ENCODE measurements at regions not wholly inside any gene's neighbourhood (a gene's known extent, or its start where the extent isn't known, plus 50 kb on each side); places are given as distances from the start of the nearest gene placed in this dataset.

- TF ChIP-seq CTCF (IDR thresholded peaks at IDR 0.05; ENCODE audit: control insufficient read depth, extremely low read depth, insufficient read depth), result no peak
- no peak for DNase-seq (ENCODE audit: low read depth)
- no peak overlapping the region for H3K4me3 ChIP-seq (ENCODE audit: low read depth, low read length)
These were observed 457.8 kb upstream of the ZNF385D start for GRCh38 chr3:22208844-22209243.

GRCh38 chr3:22209578-22209977 is 458.6 kb upstream of the ZNF385D start:
- DNase-seq (ENCODE audit: low read depth), result no peak
- TF ChIP-seq CTCF (IDR thresholded peaks at IDR 0.05; ENCODE audit: control insufficient read depth, extremely low read depth, insufficient read depth), result no peak
- H3K4me3 ChIP-seq (ENCODE audit: low read depth, low read length), result no peak overlapping the region

- no peak for TF ChIP-seq CTCF (IDR thresholded peaks at IDR 0.05; ENCODE audit: control insufficient read depth, extremely low read depth, insufficient read depth)
- no peak overlapping the region for H3K4me3 ChIP-seq (ENCODE audit: low read depth, low read length)
- DNase-seq (ENCODE audit: low read depth), result no peak
These were observed 459.7 kb upstream of the ZNF385D start for GRCh38 chr3:22210693-22211092.

GRCh38 chr3:22216601-22217000 is 465.6 kb upstream of the ZNF385D start:
- no peak overlapping the region for H3K4me3 ChIP-seq (ENCODE audit: low read depth, low read length)
- TF ChIP-seq CTCF (IDR thresholded peaks at IDR 0.05; ENCODE audit: control insufficient read depth, extremely low read depth, insufficient read depth), result no peak

GRCh38 chr3:22225161-22225560 is 474.2 kb upstream of the ZNF385D start:
- DNase-seq (ENCODE audit: low read depth), result no peak
- TF ChIP-seq CTCF (IDR thresholded peaks at IDR 0.05; ENCODE audit: control insufficient read depth, extremely low read depth, insufficient read depth), result no peak
- no peak overlapping the region for H3K4me3 ChIP-seq (ENCODE audit: low read depth, low read length)

More at GRCh38 chr3:22216601-22217000, 465.6 kb upstream of the ZNF385D start:
- DNase-seq (ENCODE audit: low read depth), result no peak

- TF ChIP-seq CTCF (IDR thresholded peaks at IDR 0.05; ENCODE audit: control insufficient read depth, extremely low read depth, insufficient read depth), result no peak
- no peak overlapping the region for H3K4me3 ChIP-seq (ENCODE audit: low read depth, low read length)
- DNase-seq (ENCODE audit: low read depth), result no peak
These were observed 477.7 kb upstream of the ZNF385D start for GRCh38 chr3:22228705-22229104.

- no peak for DNase-seq (ENCODE audit: low read depth)
- no peak for TF ChIP-seq CTCF (IDR thresholded peaks at IDR 0.05; ENCODE audit: control insufficient read depth, extremely low read depth, insufficient read depth)
- H3K4me3 ChIP-seq (ENCODE audit: low read depth, low read length), result no peak overlapping the region
These were observed 480.1 kb upstream of the ZNF385D start for GRCh38 chr3:22231061-22231460.

Data from LNCaP clone FGC (cell line).